GM23338 (cell line): ENCODE measurements at regions not wholly inside any gene's neighbourhood (a gene's known extent, or its start where the extent isn't known, plus 50 kb on each side); places are given as distances from the start of the nearest gene placed in this dataset.

Experiments
- CREB1 ChIP-seq: fragments of 250-450 bp; sonication (Bioruptor Pico); IDR thresholded peaks from 2 replicates; pipeline ENCODE4 v1.5.0; 2020; ENCODE audit warnings: low read depth, mild to moderate bottlenecking, moderate library complexity
- ETS1 ChIP-seq: IDR thresholded peaks from 2 replicates; pipeline ENCODE4 v1.6.1; 2016; ENCODE audit warnings: antibody characterized with exemption
- EZH2 ChIP-seq: fragments of 200-600 bp; sonication (generic); IDR thresholded peaks from one replicate; pipeline ENCODE4 v1.8.0; 2017; ENCODE audit warnings: antibody characterized with exemption, mild to moderate bottlenecking, low read depth; ENCODE audit not compliant: unreplicated experiment
- EZH2phosphoT487 ChIP-seq: fragments of 200-600 bp; sonication (generic); IDR thresholded peaks from one replicate; pipeline ENCODE4 v1.8.1; 2018; ENCODE audit warnings: antibody characterized with exemption; ENCODE audit not compliant: unreplicated experiment
- JUNB ChIP-seq: IDR thresholded peaks from one replicate; pipeline ENCODE4 v1.6.1; 2016; ENCODE audit warnings: antibody characterized with exemption; ENCODE audit not compliant: unreplicated experiment
- POLR2AphosphoS5 ChIP-seq: IDR thresholded peaks from 2 replicates; pipeline ENCODE4 v1.6.1; 2016; ENCODE audit warnings: antibody characterized with exemption, low read depth
- STAT1 ChIP-seq: IDR thresholded peaks from one replicate; pipeline ENCODE4 v1.6.1; 2016; ENCODE audit warnings: antibody characterized with exemption; ENCODE audit not compliant: unreplicated experiment
- ZNF331 ChIP-seq: fragments of 250-450 bp; sonication (Bioruptor Pico); IDR thresholded peaks from 2 replicates; pipeline ENCODE4 v1.5.0; 2020; ENCODE audit warnings: low read depth, mild to moderate bottlenecking, moderate library complexity
- ZNF462 ChIP-seq: fragments of 250-450 bp; sonication (Bioruptor Pico); IDR thresholded peaks from 2 replicates; pipeline ENCODE4 v1.5.0; 2020; ENCODE audit warnings: mild to moderate bottlenecking, moderate library complexity
- TF ChIP-seq, protein P1 (sequence below), 2 experiments: fragments of 200-600 bp in 1 of 2; sonication (generic) in 1 of 2; conservative IDR thresholded peaks; 2 replicates each; pipeline versions ENCODE4 v1.5.1 to v1.6.1; 2016 to 2017; ENCODE audit warnings: antibody characterized with exemption in 2 of 2, low read depth in 2 of 2, mild to moderate bottlenecking in 2 of 2, moderate library complexity in 1 of 2
- TF ChIP-seq, protein P2 (sequence below): IDR thresholded peaks from one replicate; pipeline ENCODE4 v1.6.1; 2018; ENCODE audit warnings: antibody characterized with exemption; ENCODE audit not compliant: unreplicated experiment

DNA sequence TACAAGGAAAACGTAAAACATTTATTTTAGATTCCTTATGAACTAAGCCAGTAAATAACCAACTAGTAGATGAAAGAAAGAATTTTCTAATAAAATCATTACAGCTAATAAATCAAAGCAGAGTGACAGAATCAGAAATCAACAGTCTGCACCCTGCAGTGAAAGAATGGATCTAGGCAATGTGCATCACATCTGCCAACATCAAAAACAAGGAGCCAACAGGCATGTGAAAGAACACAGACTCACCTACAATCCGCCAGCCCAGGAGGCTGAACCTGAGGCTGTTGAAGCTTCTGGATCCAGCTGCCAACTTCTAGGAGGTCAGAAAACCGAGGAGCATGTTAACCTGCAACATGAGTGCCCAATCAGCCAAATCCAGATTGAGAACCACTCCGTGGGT lies 196.3 kb downstream of the SETD4 start:
- no peak for TF ChIP-seq POLR2AphosphoS5
- TF ChIP-seq, protein P1, sequence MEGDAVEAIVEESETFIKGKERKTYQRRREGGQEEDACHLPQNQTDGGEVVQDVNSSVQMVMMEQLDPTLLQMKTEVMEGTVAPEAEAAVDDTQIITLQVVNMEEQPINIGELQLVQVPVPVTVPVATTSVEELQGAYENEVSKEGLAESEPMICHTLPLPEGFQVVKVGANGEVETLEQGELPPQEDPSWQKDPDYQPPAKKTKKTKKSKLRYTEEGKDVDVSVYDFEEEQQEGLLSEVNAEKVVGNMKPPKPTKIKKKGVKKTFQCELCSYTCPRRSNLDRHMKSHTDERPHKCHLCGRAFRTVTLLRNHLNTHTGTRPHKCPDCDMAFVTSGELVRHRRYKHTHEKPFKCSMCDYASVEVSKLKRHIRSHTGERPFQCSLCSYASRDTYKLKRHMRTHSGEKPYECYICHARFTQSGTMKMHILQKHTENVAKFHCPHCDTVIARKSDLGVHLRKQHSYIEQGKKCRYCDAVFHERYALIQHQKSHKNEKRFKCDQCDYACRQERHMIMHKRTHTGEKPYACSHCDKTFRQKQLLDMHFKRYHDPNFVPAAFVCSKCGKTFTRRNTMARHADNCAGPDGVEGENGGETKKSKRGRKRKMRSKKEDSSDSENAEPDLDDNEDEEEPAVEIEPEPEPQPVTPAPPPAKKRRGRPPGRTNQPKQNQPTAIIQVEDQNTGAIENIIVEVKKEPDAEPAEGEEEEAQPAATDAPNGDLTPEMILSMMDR (conservative IDR thresholded peaks at IDR 0.05; ENCODE audit: low read depth in 2 of 2) = no peak
- TF ChIP-seq EZH2 = no peak
- no peak for TF ChIP-seq ZNF331
- TF ChIP-seq, protein P2, sequence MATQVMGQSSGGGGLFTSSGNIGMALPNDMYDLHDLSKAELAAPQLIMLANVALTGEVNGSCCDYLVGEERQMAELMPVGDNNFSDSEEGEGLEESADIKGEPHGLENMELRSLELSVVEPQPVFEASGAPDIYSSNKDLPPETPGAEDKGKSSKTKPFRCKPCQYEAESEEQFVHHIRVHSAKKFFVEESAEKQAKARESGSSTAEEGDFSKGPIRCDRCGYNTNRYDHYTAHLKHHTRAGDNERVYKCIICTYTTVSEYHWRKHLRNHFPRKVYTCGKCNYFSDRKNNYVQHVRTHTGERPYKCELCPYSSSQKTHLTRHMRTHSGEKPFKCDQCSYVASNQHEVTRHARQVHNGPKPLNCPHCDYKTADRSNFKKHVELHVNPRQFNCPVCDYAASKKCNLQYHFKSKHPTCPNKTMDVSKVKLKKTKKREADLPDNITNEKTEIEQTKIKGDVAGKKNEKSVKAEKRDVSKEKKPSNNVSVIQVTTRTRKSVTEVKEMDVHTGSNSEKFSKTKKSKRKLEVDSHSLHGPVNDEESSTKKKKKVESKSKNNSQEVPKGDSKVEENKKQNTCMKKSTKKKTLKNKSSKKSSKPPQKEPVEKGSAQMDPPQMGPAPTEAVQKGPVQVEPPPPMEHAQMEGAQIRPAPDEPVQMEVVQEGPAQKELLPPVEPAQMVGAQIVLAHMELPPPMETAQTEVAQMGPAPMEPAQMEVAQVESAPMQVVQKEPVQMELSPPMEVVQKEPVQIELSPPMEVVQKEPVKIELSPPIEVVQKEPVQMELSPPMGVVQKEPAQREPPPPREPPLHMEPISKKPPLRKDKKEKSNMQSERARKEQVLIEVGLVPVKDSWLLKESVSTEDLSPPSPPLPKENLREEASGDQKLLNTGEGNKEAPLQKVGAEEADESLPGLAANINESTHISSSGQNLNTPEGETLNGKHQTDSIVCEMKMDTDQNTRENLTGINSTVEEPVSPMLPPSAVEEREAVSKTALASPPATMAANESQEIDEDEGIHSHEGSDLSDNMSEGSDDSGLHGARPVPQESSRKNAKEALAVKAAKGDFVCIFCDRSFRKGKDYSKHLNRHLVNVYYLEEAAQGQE = no peak
- no peak for TF ChIP-seq ZNF462 (CRISPR knock-in tag)
- TF ChIP-seq ETS1 = no peak
- no peak for TF ChIP-seq CREB1
- no peak for TF ChIP-seq EZH2phosphoT487
- TF ChIP-seq JUNB = no peak
- TF ChIP-seq STAT1 = no peak
